ENCODE measurements at regions not wholly inside any gene's neighbourhood (a gene's known extent, or its start where the extent isn't known, plus 50 kb on each side); places are given as distances from the start of the nearest gene placed in this dataset.

DNA sequence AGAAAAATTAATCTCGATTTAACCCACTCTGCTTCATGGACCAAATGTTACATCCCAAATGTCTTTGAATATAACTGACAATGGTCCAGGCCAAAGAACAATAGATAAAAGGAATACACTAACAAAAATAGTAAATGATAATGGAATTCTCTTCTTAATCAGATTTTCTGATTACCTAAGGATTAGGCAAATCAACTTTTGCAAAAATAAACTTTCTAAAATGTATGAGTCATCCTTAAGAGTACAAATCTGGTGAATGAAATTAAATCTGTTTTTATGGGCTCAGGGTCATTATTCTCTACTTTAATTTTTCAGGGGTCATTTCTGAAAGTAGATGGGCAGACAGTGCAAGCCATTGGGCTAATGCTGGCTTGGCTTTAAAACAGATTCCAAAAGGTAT is 102.1 kb upstream of the FAM13C start:
- H3K36me3 Mint-ChIP-seq: no peaks in the 10 kb centered on the region
- CTCF ChIA-PET: interaction anchor here (0.6 to 1.6 kb wide), 6 partner anchors 31 to 162 kb away, joined by 3 to 4 read pairs (median 3); partner anchors contain the start of gene FAM13C
- H3K9me3 Mint-ChIP-seq: peaks cover 12% of the 10 kb centered on the region
- DNase-seq (ENCODE audit: low spot score) (no peak), ATAC-seq (no peak)
- POLR2A ChIA-PET: no interaction called here
- H3K4me1 Mint-ChIP-seq: 0 out of 2 replicates have a peak, but pooled peaks cover 2% of the 10 kb centered on the region
- H3K4me3 Mint-ChIP-seq: no peak overlapping the region
- no peak for TF ChIP-seq OVOL2 (CRISPR knock-in tag; IDR thresholded peaks at IDR 0.05; ENCODE audit: borderline replicate concordance)
- TF ChIP-seq, protein P1, sequence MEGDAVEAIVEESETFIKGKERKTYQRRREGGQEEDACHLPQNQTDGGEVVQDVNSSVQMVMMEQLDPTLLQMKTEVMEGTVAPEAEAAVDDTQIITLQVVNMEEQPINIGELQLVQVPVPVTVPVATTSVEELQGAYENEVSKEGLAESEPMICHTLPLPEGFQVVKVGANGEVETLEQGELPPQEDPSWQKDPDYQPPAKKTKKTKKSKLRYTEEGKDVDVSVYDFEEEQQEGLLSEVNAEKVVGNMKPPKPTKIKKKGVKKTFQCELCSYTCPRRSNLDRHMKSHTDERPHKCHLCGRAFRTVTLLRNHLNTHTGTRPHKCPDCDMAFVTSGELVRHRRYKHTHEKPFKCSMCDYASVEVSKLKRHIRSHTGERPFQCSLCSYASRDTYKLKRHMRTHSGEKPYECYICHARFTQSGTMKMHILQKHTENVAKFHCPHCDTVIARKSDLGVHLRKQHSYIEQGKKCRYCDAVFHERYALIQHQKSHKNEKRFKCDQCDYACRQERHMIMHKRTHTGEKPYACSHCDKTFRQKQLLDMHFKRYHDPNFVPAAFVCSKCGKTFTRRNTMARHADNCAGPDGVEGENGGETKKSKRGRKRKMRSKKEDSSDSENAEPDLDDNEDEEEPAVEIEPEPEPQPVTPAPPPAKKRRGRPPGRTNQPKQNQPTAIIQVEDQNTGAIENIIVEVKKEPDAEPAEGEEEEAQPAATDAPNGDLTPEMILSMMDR (IDR thresholded peaks at IDR 0.05): no peak
- TF ChIP-seq, protein P2, sequence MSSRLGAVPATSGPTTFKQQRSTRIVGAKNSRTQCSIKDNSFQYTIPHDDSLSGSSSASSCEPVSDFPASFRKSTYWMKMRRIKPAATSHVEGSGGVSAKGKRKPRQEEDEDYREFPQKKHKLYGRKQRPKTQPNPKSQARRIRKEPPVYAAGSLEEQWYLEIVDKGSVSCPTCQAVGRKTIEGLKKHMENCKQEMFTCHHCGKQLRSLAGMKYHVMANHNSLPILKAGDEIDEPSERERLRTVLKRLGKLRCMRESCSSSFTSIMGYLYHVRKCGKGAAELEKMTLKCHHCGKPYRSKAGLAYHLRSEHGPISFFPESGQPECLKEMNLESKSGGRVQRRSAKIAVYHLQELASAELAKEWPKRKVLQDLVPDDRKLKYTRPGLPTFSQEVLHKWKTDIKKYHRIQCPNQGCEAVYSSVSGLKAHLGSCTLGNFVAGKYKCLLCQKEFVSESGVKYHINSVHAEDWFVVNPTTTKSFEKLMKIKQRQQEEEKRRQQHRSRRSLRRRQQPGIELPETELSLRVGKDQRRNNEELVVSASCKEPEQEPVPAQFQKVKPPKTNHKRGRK (CRISPR knock-in tag; IDR thresholded peaks at IDR 0.05; ENCODE audit: borderline replicate concordance): no peak
- H3K27me3 Mint-ChIP-seq (ENCODE audit: low read depth): no peaks in the 10 kb centered on the region
- no peak overlapping the region for H3K27ac Mint-ChIP-seq

DNA sequence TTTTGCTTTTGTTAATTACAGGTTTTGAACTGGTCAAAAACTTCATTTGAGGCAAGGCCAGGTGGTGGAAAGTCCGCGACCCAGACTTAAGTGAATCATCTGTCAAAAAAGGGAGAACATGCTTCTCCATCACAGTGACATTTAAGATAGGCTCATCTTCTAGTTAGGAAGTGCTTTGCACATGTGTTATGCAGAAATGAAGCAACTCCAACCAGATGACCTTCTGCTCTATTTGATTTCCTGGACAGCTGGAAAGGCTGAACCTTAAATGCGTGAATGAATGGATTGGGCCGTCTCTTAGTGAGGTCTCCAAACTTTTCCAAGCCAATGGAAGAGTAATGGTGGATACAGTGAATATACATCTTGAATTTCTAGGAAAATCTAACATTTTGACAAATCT is 101.6 kb upstream of the FAM13C start:
- ChIA-PET CTCF (interaction anchor here (1.4 kb wide), 1 partner anchor 162 kb away, joined by 3 read pairs; no protein-coding TSS in a partner anchor), POLR2A (no interaction called here)
- no peak for ATAC-seq
- Mint-ChIP-seq H3K27ac (no peak overlapping the region), H3K4me1 (0 out of 2 replicates have a peak, but pooled peaks cover 2% of the 10 kb centered on the region), H3K4me3 (no peak overlapping the region), H3K27me3 (ENCODE audit: low read depth) (no peaks in the 10 kb centered on the region), H3K9me3 (peaks cover 6% of the 10 kb centered on the region), H3K36me3 (no peaks in the 10 kb centered on the region)
- no peak for DNase-seq (ENCODE audit: low spot score)
- TF ChIP-seq FOXK1 (CRISPR knock-in tag; IDR thresholded peaks at IDR 0.05) (no peak), ZNF138 (CRISPR knock-in tag; conservative IDR thresholded peaks at IDR 0.05) (no peak), ETV6 (CRISPR knock-in tag; IDR thresholded peaks at IDR 0.05) (no peak), CREM (CRISPR knock-in tag; IDR thresholded peaks at IDR 0.05) (no peak), JAZF1 (CRISPR knock-in tag; IDR thresholded peaks at IDR 0.05) (no peak), MXD4 (CRISPR knock-in tag; IDR thresholded peaks at IDR 0.05; ENCODE audit: borderline replicate concordance) (no peak), CBFB (CRISPR knock-in tag; IDR thresholded peaks at IDR 0.05; ENCODE audit: low read depth) (no peak), ZNF263 (CRISPR knock-in tag; IDR thresholded peaks at IDR 0.05; ENCODE audit: low read depth) (no peak)
- TF ChIP-seq, protein P3, sequence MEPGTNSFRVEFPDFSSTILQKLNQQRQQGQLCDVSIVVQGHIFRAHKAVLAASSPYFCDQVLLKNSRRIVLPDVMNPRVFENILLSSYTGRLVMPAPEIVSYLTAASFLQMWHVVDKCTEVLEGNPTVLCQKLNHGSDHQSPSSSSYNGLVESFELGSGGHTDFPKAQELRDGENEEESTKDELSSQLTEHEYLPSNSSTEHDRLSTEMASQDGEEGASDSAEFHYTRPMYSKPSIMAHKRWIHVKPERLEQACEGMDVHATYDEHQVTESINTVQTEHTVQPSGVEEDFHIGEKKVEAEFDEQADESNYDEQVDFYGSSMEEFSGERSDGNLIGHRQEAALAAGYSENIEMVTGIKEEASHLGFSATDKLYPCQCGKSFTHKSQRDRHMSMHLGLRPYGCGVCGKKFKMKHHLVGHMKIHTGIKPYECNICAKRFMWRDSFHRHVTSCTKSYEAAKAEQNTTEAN (CRISPR knock-in tag; IDR thresholded peaks at IDR 0.05): no peak
- TF ChIP-seq, protein P4, sequence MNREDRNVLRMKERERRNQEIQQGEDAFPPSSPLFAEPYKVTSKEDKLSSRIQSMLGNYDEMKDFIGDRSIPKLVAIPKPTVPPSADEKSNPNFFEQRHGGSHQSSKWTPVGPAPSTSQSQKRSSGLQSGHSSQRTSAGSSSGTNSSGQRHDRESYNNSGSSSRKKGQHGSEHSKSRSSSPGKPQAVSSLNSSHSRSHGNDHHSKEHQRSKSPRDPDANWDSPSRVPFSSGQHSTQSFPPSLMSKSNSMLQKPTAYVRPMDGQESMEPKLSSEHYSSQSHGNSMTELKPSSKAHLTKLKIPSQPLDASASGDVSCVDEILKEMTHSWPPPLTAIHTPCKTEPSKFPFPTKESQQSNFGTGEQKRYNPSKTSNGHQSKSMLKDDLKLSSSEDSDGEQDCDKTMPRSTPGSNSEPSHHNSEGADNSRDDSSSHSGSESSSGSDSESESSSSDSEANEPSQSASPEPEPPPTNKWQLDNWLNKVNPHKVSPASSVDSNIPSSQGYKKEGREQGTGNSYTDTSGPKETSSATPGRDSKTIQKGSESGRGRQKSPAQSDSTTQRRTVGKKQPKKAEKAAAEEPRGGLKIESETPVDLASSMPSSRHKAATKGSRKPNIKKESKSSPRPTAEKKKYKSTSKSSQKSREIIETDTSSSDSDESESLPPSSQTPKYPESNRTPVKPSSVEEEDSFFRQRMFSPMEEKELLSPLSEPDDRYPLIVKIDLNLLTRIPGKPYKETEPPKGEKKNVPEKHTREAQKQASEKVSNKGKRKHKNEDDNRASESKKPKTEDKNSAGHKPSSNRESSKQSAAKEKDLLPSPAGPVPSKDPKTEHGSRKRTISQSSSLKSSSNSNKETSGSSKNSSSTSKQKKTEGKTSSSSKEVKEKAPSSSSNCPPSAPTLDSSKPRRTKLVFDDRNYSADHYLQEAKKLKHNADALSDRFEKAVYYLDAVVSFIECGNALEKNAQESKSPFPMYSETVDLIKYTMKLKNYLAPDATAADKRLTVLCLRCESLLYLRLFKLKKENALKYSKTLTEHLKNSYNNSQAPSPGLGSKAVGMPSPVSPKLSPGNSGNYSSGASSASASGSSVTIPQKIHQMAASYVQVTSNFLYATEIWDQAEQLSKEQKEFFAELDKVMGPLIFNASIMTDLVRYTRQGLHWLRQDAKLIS (CRISPR knock-in tag; IDR thresholded peaks at IDR 0.05; ENCODE audit: borderline replicate concordance): no peak
- TF ChIP-seq, protein P5, sequence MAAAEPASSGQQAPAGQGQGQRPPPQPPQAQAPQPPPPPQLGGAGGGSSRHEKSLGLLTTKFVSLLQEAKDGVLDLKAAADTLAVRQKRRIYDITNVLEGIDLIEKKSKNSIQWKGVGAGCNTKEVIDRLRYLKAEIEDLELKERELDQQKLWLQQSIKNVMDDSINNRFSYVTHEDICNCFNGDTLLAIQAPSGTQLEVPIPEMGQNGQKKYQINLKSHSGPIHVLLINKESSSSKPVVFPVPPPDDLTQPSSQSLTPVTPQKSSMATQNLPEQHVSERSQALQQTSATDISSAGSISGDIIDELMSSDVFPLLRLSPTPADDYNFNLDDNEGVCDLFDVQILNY (CRISPR knock-in tag; IDR thresholded peaks at IDR 0.05): no peak
- TF ChIP-seq, protein P6, sequence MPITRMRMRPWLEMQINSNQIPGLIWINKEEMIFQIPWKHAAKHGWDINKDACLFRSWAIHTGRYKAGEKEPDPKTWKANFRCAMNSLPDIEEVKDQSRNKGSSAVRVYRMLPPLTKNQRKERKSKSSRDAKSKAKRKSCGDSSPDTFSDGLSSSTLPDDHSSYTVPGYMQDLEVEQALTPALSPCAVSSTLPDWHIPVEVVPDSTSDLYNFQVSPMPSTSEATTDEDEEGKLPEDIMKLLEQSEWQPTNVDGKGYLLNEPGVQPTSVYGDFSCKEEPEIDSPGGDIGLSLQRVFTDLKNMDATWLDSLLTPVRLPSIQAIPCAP (CRISPR knock-in tag; IDR thresholded peaks at IDR 0.05): no peak
- TF ChIP-seq, protein P7, sequence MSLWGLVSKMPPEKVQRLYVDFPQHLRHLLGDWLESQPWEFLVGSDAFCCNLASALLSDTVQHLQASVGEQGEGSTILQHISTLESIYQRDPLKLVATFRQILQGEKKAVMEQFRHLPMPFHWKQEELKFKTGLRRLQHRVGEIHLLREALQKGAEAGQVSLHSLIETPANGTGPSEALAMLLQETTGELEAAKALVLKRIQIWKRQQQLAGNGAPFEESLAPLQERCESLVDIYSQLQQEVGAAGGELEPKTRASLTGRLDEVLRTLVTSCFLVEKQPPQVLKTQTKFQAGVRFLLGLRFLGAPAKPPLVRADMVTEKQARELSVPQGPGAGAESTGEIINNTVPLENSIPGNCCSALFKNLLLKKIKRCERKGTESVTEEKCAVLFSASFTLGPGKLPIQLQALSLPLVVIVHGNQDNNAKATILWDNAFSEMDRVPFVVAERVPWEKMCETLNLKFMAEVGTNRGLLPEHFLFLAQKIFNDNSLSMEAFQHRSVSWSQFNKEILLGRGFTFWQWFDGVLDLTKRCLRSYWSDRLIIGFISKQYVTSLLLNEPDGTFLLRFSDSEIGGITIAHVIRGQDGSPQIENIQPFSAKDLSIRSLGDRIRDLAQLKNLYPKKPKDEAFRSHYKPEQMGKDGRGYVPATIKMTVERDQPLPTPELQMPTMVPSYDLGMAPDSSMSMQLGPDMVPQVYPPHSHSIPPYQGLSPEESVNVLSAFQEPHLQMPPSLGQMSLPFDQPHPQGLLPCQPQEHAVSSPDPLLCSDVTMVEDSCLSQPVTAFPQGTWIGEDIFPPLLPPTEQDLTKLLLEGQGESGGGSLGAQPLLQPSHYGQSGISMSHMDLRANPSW (CRISPR knock-in tag; conservative IDR thresholded peaks at IDR 0.05; ENCODE audit: low read depth): no peak
- TF ChIP-seq, protein P8, sequence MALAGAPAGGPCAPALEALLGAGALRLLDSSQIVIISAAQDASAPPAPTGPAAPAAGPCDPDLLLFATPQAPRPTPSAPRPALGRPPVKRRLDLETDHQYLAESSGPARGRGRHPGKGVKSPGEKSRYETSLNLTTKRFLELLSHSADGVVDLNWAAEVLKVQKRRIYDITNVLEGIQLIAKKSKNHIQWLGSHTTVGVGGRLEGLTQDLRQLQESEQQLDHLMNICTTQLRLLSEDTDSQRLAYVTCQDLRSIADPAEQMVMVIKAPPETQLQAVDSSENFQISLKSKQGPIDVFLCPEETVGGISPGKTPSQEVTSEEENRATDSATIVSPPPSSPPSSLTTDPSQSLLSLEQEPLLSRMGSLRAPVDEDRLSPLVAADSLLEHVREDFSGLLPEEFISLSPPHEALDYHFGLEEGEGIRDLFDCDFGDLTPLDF (CRISPR knock-in tag; IDR thresholded peaks at IDR 0.05): no peak
